Transverse colon (tissue), 4 donors: ENCODE measurements at regions not wholly inside any gene's neighbourhood (a gene's known extent, or its start where the extent isn't known, plus 50 kb on each side); places are given as distances from the start of the nearest gene placed in this dataset.

ENCODE experiments used
- DNase-seq: peaks from one replicate; pipeline ENCODE4 v3.0.0-alpha.2; 2019
- H3K27ac ChIP-seq, 4 donors: fragments of 200-600 bp; sonication (generic); 2 replicates each; pipeline ENCODE4 v1.5.1; 2016 to 2018; ENCODE audit warnings: inconsistent platforms in 4 of 4
- H3K27me3 ChIP-seq: fragments of 200-600 bp; sonication (generic); 2 replicates; pipeline ENCODE4 v1.5.1; 2017; ENCODE audit warnings: inconsistent platforms
- H3K36me3 ChIP-seq, 4 donors: fragments of 200-600 bp; sonication (generic); 2 replicates each; pipeline ENCODE4 v1.5.1; 2017 to 2019; ENCODE audit warnings: inconsistent platforms in 4 of 4
- H3K4me1 ChIP-seq, 4 donors: fragments of 200-600 bp; sonication (generic); 2 replicates each; pipeline ENCODE4 v1.5.1; 2017 to 2020; ENCODE audit warnings: inconsistent platforms in 4 of 4
- H3K4me3 ChIP-seq, 4 donors: fragments of 200-600 bp; sonication (generic); 1 replicate in 1 of 4; 2 replicates in 3 of 4; pipeline versions ENCODE4 v1.5.1 to v1.6.1; 2017 to 2019; ENCODE audit warnings: inconsistent platforms in 4 of 4
- H3K9me3 ChIP-seq, 2 donors: fragments of 200-600 bp; sonication (generic); 2 replicates each; pipeline ENCODE4 v1.5.1; 2017 to 2019; ENCODE audit warnings: inconsistent platforms in 2 of 2
- EP300 ChIP-seq: sonication (generic); formaldehyde crosslinking; IDR thresholded peaks from one replicate; pipeline ENCODE4 v1.6.1; 2017; ENCODE audit warnings: antibody characterized with exemption, low read depth
- POLR2A ChIP-seq: fragments of 450-650 bp; IDR thresholded peaks from one replicate; pipeline ENCODE4 v1.6.1; 2016; ENCODE audit warnings: antibody characterized with exemption, mild to moderate bottlenecking, moderate library complexity
- POLR2AphosphoS5 ChIP-seq, 3 donors: sonication (generic); formaldehyde crosslinking; IDR thresholded peaks; one replicate each; pipeline ENCODE4 v1.6.1; 2016; ENCODE audit warnings: antibody characterized with exemption in 3 of 3
- WGBS, 2 donors: methylation state at CpG; one replicate each; pipeline ENCODE4 v1.1.5; 2018; ENCODE audit warnings: low coverage in 1 of 2; 5-methylcytosine and 5-hydroxymethylcytosine counted together
- in situ Hi-C, 4 donors: fragments of 200-750 bp; cut with MboI; loops; one replicate each; pipeline versions ENCODE4 v1.15.0 to v1.15.1; 2017; ENCODE audit warnings: low sequenced_read_pairs in 3 of 4, low pct_ligation_motif_present in 1 of 4, low pct_unique_long_range_greater_than_20kb in 1 of 4
- intact Hi-C: fragments of 100-400 bp; cut with DNase I; formaldehyde crosslinking; loops from one replicate; pipeline ENCODE4 v1.15.1; 2023; ENCODE audit warnings: low total_unique reads
- TF ChIP-seq, protein P1 (sequence below), 5 experiments: fragments of 200-600 bp in 3 of 5; fragments of 450-650 bp in 2 of 5; sonication (generic) in 3 of 5; IDR thresholded peaks; 1 replicate in 2 of 5; 2 replicates in 3 of 5; pipeline ENCODE4 v1.5.1; 2016 to 2017; ENCODE audit warnings: antibody characterized with exemption in 5 of 5, inconsistent platforms in 3 of 5, mild to moderate bottlenecking in 2 of 5, moderate library complexity in 1 of 5

GRCh38 chr5:62042007-62042406, 264.0 kb upstream of the KIF2A start:
- intact Hi-C loops: no loop called here
- H3K27me3 ChIP-seq: no peaks in the 10 kb centered on the region
- 40 to 42% methylated on average over 3 of the region's 3 CpGs for WGBS, 2 donors
- TF ChIP-seq EP300 (no peak), POLR2A (no peak), POLR2AphosphoS5 (IDR thresholded peaks at IDR 0.05) (no peak)
- TF ChIP-seq, protein P1, sequence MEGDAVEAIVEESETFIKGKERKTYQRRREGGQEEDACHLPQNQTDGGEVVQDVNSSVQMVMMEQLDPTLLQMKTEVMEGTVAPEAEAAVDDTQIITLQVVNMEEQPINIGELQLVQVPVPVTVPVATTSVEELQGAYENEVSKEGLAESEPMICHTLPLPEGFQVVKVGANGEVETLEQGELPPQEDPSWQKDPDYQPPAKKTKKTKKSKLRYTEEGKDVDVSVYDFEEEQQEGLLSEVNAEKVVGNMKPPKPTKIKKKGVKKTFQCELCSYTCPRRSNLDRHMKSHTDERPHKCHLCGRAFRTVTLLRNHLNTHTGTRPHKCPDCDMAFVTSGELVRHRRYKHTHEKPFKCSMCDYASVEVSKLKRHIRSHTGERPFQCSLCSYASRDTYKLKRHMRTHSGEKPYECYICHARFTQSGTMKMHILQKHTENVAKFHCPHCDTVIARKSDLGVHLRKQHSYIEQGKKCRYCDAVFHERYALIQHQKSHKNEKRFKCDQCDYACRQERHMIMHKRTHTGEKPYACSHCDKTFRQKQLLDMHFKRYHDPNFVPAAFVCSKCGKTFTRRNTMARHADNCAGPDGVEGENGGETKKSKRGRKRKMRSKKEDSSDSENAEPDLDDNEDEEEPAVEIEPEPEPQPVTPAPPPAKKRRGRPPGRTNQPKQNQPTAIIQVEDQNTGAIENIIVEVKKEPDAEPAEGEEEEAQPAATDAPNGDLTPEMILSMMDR (IDR thresholded peaks at IDR 0.05): no peak
- no peak for DNase-seq
- no peaks in the 10 kb centered on the region for H3K36me3 ChIP-seq
- no peak overlapping the region for H3K4me3 ChIP-seq
- in situ Hi-C loops: no loop called here
- no peaks in the 10 kb centered on the region for H3K9me3 ChIP-seq
- no peak overlapping the region for H3K27ac ChIP-seq
- no peaks in the 10 kb centered on the region for H3K4me1 ChIP-seq

DNA sequence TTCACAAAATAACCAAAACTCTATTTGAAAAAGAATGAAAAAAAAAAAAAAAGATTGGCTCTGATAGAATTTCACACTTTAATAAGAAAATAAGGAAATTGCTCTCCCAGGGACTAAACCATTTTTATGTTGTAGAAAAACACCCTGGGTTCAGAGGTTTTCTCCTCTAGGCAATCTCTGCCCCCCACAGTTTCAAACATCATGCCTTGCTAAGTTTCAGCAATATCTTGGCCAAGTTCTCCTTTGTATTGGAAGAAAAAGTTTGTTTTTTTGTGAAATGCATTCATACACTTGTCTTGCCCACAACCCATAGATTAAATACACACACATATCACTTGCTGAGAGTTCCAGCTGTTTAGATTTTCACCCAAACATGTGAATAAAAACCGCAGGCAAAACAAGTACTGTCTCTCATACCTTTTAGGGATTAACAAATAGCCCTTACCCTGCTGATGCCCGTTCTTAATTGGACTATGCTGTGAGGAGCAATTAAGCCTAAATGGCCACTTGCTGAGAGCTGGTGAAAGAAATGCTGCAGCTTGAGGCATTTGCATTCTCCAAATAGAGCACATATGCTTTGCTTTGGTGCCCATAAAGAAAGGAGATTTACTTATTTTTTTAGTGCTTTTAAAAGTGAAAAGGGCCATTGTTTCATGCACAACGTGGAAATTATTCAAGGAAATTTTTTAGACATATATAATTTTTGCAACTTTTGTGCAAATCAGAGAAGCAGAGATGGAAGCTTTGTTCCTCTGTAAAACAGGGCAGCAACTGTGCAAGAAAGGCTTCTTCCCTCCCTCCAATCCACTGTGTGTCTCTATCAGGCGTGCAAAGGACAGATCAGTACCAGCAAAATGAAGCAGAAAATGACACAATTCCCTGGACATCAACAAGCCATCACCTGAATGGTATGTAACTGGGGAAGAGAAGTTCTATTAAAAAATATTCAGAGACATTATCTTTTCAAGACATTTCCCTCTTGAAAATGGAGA, 262.4 kb upstream of the KIF2A start:
- TF ChIP-seq EP300: no peak
- TF ChIP-seq, protein P1 (IDR thresholded peaks at IDR 0.05): no peak
- no peak for TF ChIP-seq POLR2A
- no peak for TF ChIP-seq POLR2AphosphoS5 (IDR thresholded peaks at IDR 0.05)
- intact Hi-C loops: no loop called here
- Histone ChIP-seq H3K9me3 (no peaks in the 10 kb centered on the region), H3K4me1 (no peaks in the 10 kb centered on the region), H3K27me3 (no peaks in the 10 kb centered on the region), H3K4me3 (no peak overlapping the region), H3K36me3 (no peaks in the 10 kb centered on the region), H3K27ac (no peak overlapping the region)
- 39 to 40% methylated on average over 2 to 4 of the region's 4 CpGs for WGBS, 2 donors
- no peak for DNase-seq
- in situ Hi-C loops: no loop called here

- DNase-seq: no peak
- TF ChIP-seq EP300 (no peak), POLR2A (no peak), POLR2AphosphoS5 (IDR thresholded peaks at IDR 0.05) (no peak)
- TF ChIP-seq, protein P1 (IDR thresholded peaks at IDR 0.05): no peak
- Histone ChIP-seq H3K9me3 (no peaks in the 10 kb centered on the region), H3K27me3 (no peaks in the 10 kb centered on the region), H3K4me3 (no peak overlapping the region), H3K4me1 (no peaks in the 10 kb centered on the region), H3K27ac (no peak overlapping the region), H3K36me3 (no peaks in the 10 kb centered on the region)
- in situ Hi-C loops (no loop called here), intact Hi-C loops (no loop called here)
- WGBS, 2 donors: 86 to 89% methylated on average over 2 of the region's 2 CpGs
These were observed 261.0 kb upstream of the KIF2A start for GRCh38 chr5:62044989-62045388.

DNA sequence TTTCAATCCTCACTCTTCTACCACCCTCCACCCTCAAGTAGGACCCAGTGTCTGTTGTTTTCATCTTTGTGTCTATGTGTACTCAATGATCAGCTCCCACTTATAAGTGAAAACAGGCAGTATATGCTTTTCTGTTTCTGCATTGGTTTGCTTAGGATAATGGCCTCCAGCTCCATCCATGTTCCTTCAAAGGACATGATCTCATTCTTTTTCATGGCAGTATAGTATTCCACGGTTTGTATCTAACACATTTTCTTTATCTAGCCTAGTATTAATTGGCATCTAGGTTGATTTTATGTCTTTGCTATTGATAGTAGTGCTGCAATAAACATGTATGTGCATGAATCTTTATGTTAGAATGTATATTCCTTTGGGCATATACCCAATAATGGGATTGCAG, 259.8 kb upstream of the KIF2A start:
- WGBS, 2 donors: 40 to 78% methylated on average over 1 of the region's 1 CpG
- no peak for DNase-seq
- in situ Hi-C loops (no loop called here), intact Hi-C loops (no loop called here)
- TF ChIP-seq, protein P1 (IDR thresholded peaks at IDR 0.05): no peak
- TF ChIP-seq EP300: no peak
- no peak for TF ChIP-seq POLR2AphosphoS5 (IDR thresholded peaks at IDR 0.05)
- no peak for TF ChIP-seq POLR2A
- Histone ChIP-seq H3K4me1 (no peaks in the 10 kb centered on the region), H3K9me3 (no peaks in the 10 kb centered on the region), H3K27ac (no peak overlapping the region), H3K27me3 (no peaks in the 10 kb centered on the region), H3K4me3 (no peak overlapping the region), H3K36me3 (no peaks in the 10 kb centered on the region)
